GM19438 (cell line): ENCODE measurements at regions not wholly inside any gene's neighbourhood (a gene's known extent, or its start where the extent isn't known, plus 50 kb on each side); places are given as distances from the start of the nearest gene placed in this dataset.
"Not testable (repeated sequence)": the region's sequence is repeated elsewhere in the genome, so short reads cannot be mapped to it uniquely, and the experiment has no call there.

ENCODE experiments used
- ATAC-seq: cut with Tn5 transposase; IDR thresholded peaks from one replicate; pipeline ENCODE4 v1.9.1; 2021; ENCODE audit warnings: low read depth; ENCODE audit not compliant: unreplicated experiment

DNA sequence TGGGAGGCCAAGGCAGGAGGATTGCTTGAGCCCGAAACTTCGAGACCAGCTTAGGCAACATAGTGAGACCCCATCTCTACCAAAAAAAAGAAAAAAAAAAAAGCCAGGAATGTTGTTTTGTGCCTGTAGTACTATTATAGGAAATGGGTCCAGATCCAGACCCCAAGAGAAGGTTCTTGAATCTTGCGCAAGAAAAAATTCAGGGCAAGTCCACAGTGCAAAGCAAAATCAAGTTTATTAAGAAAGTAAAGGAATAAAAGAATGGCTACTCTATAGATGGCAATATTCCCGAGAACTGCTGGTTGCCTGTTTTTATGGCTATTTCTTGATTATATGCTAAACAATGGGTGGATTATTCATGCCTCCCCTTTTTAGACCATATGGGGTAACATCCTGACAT is 51.2 kb upstream of the RDX start:
- no peak for ATAC-seq

DNA sequence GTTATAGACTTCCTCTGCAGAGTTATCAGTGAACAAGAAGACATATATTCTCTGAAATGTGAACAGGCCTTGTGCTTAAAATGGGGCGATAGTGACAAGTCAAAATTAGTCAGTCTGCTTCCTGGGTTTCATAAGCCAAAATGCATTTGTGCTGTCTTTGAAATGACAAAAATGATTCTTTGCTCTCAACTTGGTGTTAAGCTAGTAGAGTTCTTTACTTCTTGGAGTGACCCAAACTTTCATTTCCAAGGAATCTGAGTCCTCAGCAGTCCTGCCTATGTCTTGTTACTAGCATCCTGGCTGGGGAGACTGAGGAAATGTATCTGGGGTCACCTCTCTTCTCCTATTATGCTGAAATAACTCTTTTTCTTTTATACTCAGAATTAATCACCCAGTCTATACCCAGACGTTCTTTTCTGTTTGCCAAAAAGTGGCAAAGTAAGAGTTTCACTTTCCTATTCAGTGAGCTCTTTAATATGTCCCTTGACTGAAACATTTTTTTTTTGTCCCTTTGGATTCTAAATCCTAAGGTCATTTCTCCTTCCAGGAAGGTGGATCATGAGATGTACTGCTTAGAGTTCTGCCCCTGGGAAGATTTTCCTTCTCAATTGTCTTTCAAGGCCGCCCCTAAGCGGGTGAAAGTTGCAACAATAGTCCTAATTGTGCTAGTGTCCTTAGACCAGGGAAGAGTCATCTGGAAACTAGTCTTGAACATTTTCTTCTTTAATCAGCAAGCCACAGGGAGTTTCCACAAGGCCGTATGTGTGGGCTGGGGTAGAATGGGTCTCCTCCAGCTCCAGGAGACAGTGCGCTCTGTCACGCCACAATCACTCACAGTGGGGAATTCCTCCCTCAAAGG is 53.0 kb upstream of the RDX start:
- peak; percentile 68 for ATAC-seq

DNA sequence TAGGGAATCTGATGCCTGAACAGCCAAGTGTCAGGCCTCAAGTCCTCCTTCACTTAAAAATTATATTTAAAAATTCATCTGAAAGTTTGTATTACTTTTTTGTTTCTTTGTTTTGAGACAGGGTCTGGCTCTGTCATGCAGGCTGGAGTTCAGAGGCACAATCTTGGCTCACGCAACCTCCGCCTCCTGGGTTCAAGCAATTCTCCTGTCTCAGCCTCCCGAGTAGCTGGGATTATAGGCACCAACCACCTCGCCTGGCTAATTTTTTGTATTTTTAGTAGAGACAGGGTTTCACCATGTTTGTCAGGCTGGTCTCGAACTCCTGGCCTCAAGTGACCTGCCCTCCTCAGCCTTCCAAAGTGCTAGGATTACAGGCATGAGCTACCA is 53.6 kb upstream of the RDX start:
- ATAC-seq: not testable (repeated sequence)

DNA sequence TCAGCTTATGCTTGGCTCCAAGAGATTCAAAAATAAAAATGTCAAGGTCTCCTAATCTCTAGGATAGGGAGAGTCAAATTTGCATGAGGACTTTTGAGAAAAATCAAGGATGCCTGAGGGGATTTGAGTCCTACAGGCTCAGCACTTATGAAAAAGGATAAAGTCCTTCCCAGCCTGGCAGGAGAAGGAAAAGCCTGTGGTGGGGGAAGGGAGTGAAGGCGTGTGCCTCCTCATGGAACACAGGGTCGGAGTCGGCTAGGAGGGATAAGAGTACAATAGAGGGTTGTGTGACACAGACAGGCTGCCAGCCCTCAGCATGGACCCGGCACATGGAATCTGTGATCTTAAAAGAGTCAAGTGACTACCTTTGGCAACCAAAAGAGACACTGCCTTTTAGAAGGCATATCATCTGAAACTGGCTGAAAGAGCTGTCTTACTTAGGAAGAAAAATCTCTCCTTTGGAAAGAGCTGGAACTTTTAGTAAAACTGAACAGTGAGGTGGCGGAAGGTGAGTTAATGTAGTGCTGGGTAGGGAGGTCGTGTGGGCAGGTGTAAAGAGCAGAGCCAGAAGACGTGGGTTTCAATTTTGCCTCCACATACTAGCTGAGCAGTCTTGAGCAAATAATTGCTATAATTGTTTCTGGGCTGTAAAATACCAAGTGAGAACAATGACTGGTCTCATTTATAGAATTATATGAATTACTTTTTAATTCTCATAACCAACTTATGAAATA is 58.8 kb upstream of the RDX start:
- no peak for ATAC-seq

DNA sequence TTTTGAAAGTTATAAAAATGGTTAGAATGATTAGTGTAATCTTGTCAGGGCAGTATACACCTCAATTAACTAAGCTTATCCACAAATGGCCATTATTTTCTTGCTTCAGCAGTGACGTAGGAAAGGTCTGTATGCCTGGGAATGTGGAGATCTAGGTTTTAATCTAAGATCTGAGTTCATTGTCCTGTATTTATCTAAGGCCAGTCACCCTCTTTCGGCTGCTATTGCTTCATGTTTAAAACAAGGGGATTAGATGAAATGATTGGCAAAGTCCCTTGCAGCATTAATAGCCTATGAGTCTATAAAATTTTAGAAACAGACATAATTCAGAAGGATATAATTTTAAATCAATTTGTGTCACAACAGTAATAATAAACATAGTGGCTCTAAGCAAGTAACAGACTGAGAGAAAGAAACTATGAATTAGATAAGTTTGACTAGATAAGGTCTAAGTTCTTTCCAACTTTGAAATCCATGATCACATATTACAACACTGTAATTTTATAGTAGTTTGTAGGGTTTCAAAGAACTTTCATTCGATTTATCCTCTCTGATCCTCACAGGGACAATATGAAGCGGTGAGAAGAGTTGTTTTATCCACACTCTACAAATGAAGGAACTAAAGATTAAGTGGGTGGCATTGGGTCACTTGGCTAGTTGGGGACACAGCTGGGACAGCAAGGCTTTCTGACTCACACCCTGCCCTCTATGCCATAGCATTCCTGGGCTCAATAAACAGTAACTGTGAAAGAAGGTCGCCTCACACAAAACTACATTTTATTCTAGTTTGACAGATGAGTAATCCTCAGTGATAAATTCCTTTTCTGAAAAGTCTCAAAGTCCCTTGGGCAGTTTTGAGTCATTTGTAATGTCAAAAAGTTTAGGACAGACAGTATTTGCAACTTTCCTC is 60.6 kb upstream of the RDX start:
- no peak for ATAC-seq

DNA sequence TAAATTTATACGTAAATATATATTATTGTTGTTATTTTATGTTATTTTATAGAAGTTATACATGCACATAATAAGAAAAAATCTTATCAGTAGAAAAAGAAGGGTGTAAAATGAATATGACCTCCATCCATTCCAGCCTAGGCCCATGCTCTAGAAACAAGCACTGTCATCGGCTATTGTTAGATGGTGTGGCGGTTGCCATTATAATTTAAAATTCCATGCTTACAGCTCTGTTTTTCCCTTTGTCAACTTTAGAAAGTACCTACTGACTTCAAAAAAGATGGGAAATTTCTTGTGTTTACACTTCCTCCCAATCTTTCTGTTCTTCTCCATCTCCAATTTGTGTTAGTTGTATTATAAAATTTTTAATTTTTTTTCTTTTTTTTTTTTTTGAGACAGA is 61.9 kb upstream of the RDX start:
- ATAC-seq: no peak

DNA sequence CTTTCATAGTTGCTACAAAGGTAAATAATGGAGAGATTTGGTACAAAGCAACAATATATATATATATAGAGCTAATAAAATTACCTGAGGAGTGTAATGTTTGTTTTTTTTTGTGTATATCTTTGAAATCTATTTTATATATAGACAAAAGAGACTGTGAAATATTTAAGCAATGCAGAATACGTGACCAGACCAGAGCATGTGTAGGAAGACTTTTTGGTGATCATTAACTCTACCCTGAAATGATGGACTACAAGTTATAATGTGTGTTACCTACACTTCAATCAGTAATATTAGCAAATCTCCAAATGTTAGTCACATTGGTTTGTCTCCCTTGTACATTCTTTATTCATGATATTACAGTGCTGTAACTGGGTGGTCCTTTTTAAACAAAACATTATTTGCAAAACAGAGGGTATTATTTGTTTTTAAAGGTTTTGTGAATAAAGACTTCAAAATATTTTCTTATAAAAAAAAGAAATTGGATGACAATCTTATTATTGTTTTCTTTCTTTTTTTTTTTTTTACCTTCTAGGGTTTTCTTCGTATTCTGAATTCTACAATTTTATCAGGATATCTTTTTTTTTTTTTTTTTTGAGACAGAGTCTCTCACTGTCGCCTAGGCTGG is 64.5 kb upstream of the RDX start:
- not testable (repeated sequence) for ATAC-seq

DNA sequence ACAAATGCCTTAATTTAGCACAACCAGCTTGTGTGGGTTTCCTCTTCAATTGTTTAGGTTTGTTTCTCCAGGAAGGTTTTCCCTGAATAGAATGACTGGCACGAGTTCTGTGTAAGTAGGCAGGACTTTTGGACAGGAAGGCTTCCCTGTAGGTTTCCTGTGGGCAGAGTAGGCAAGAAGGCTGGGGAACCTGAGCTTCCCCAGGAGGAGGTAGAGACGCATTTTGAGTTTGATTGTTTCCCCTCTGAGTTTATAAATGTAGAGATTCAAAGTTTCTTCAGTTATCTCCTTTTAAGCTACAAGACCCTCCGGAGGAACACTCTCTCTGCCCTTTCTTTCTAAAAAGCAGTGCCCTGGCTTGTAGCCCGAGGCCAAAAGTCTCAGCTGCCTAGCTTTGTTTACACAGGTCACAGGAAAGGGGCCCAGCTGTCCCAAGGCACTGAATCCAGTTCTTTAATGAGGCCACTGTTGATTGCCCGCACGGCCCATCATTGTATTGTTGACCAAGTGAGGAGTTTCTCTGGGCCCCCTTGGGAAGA is 66.6 kb upstream of the RDX start:
- no peak for ATAC-seq

DNA sequence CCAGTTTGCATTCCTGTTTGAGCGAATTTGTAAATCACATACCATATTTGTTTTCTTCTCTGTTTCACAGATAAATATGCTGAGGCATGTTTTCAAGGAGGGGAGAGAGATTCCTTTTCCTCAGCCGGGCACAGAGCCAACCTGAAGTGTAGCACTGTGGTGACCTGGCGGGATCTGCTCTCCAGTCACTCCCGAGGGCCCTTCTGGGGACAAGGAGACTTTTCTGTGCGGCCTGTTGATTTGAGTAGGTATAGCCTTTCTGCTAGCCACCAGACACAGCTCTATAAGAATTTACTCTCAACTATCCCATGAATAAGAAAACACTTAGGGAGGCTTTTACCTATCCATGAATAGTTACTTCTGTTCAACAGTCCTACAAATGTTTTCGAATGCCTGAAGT is 63.5 kb upstream of the FDX1 start:
- ATAC-seq: no peak

DNA sequence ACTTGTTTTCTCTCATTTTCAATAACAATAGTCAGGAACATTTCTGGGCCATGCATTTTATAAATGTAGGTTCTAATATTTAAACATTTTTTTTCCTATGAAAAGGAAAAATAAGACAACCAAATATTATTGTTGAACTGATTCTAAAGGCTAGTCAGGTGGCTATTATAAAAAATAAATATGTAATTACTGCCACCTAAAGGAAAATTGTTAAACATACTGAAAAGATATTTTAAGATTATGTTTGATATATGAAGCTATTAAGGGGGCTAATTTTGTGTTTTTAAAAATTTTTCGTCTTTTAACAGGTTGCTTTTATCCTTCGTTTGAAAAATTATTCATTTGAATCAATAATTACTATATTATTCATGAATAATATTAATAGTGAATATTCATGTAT is 62.2 kb upstream of the FDX1 start:
- ATAC-seq: no peak

DNA sequence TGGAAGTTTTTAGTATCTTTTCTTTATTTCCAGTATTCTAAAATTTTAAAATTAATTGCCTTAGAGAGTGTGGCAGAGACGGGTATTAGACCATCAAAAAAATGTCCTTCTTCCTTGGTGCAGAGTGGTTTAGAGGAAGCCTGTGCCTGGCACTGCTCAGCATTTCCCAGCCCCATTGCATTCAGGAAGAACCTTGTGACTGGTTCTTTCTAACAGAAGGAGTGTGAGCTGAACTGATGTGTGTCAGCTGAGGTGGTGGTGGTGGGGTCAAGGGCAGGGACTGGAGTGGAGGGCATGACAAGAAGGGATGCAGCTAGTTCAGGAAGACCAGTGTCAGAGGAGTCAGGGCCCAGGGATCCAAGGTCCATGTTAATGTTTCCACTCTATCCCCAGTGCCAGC is 58.7 kb upstream of the FDX1 start:
- no peak for ATAC-seq

DNA sequence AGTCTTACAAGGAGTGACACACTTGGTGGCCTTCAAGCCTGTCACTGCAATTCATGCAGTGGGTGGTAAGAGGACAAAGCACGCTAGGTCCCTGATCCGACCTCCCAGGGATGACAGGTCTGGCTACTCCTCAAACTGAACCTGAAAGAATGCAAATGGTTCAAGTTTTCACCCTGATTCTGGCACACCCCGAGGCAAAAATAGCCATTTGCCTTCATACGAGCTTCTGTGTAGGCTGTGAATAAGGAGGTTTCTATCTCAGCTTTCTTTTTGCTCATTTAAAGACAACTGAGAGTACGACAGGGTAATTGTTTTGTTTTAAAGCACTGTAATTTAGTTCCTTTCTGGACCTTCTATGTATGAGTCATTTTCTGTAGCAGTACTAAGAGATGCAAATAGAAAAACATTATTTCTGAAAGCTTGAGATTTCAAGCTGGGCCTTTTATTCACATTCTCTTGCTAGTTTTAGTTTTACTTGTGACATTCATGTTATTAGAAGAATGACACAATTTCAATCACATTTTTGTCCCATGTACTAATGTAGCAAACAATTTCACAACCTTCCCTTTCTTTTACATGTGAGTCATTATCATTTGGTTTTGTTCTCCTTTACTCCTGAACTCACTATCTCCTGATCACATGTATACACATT is 56.6 kb upstream of the FDX1 start:
- peak; percentile 89 for ATAC-seq

DNA sequence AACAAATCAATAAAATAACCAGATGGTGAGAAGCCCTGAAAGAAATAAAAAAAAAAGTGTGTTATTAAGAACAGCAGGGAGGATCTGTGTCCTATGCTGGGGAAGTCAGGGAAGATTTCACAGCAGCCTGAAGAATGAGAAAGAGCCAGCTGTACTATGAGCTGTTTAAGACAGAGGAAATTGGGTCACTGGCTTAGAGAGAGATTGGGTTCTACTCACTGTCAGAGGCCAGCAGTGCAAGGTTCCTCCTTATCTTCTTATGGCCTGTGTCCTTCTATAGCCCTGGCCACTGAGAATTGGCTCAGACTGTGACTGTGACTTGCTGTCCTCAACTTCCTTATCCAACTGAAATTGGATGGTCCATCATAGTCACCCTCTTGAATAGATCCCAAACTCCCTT is 54.8 kb upstream of the FDX1 start:
- ATAC-seq: no peak

DNA sequence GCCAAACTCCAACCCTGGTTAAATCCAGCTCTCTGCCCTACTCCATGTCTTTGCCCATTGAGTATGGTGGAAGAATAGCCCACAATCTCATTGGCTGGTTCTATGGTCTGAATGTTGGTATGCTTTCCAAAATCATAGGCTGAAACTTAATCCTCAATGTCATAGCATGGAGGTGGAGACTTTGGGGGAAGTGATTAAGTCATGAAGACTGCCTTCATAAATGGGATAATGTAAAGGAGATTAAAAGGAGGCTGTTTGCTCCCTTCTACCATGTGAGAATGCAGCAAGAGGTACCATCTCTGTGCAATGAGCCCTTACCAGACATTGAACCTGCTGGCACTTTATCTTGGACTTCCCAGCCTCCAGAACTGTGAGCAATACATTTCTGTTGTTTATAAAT is 54.4 kb upstream of the FDX1 start:
- ATAC-seq: no peak

DNA sequence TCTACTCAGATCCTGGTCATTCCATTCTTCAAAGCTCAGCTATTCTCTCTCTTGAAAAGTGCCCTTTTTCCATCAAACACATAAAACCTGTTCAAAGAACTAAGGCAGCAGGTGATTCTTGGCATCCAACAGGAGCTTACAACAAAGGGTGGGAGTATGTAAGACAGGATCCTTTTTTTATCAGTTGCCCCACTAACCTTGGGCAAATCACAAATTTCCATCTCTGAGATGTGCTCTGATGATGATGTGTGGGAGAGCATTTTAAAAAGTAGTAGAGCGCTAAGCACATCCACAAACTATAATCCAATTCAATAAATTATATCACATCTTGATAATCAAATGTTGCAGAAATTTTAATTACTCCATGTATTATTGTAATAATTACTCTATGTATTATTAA is 53.7 kb upstream of the FDX1 start:
- ATAC-seq: no peak

DNA sequence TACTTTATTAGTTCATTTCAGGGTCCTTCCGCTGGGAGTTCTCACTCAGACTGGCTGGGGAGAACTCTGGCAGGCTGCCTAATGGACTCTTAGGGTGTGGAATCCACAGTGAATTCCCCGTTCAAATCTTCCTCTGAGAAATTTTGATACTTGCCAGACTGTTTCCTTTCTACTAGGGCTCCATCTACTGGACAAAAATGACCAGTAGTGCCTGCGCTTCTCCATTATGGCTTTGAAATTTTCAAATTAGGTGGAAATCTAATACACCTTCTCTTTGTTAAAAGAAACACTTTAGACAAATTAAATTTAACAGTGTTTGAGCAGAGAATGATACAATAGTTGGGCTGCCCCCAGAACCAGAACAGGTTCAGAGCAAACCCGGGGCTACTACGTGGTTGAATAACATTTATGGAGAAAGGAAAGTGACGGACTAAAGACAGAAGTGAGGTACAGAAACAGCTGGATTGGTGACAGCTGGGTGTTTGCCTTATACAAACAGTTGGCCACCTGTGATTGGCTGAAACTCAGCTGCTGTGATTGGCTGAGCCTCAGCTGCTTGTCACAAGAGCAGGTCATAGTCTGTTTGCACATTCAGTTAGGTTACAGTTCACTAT is 52.9 kb upstream of the FDX1 start:
- ATAC-seq: peak; percentile 38

DNA sequence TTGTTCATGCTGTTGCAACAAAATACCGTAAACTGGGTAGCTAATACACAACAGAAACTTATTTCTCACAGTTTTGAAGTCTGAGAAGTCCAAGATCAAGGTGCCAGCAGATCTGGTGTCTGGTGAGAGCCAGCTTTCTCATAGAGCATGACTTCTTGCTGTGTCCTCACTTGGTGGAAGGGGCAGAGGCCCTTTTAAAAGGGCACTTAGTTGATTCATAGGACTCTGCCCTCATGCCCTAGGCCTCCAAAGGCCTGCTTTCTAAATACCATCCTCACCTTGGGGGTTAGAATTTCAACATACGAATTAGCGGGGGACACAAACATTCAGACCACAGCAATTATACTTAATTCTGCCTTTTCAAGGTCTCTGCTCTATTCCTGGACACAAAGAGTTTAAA is 52.3 kb upstream of the FDX1 start:
- no peak for ATAC-seq

DNA sequence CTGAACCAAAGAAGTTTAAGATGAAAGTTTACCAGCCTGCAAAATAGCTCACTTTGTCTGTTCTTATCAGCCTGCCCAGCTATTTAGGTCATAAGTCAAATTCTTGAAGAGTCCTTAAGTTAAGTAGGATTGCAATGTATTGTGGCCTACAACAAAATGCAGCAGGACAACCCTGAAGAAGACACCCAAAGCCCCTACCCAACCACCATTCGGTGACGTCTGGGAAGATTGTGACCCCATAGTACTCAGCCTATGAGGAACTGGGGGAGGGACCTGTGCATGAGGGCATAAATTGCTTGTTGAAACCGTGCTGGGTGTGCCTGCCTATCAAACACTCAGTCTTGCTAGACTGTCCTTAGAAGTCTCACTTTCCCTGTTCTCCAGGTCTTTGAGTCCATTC is 50.5 kb upstream of the FDX1 start:
- no peak for ATAC-seq

DNA sequence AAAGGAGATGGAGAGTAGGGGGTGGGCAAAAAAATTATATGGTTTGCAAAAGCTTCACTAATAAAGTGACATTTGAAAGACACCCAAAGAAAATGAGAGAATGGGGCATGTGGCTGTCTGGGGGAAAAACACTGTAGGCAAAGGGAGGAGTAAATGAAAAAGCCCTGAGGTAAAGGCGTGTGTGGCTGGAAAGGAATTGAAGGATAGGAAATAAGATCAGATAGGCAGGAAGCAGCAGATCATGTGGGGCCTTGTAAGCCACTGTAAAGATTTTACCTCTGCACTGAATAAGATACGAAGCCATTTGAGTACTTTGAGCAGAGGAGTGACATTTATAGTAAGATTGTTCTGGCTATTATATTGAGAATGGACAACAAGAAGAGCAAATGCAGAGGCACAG is 49.8 kb upstream of the FDX1 start:
- ATAC-seq: no peak
